VCaP (cell line): ENCODE measurements at regions not wholly inside any gene's neighbourhood (a gene's known extent, or its start where the extent isn't known, plus 50 kb on each side); places are given as distances from the start of the nearest gene placed in this dataset.

ENCODE experiments used
- H3K27ac ChIP-seq: fragments of 450-650 bp; 2 replicates; pipeline ENCODE4 v1.5.1; 2017
- TF ChIP-seq, protein P1 (sequence below): fragments of 450-650 bp; conservative IDR thresholded peaks from 2 replicates; pipeline ENCODE4 v1.5.1; 2017; ENCODE audit warnings: mild to moderate bottlenecking, moderate library complexity

- TF ChIP-seq, protein P1, sequence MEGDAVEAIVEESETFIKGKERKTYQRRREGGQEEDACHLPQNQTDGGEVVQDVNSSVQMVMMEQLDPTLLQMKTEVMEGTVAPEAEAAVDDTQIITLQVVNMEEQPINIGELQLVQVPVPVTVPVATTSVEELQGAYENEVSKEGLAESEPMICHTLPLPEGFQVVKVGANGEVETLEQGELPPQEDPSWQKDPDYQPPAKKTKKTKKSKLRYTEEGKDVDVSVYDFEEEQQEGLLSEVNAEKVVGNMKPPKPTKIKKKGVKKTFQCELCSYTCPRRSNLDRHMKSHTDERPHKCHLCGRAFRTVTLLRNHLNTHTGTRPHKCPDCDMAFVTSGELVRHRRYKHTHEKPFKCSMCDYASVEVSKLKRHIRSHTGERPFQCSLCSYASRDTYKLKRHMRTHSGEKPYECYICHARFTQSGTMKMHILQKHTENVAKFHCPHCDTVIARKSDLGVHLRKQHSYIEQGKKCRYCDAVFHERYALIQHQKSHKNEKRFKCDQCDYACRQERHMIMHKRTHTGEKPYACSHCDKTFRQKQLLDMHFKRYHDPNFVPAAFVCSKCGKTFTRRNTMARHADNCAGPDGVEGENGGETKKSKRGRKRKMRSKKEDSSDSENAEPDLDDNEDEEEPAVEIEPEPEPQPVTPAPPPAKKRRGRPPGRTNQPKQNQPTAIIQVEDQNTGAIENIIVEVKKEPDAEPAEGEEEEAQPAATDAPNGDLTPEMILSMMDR, result no peak
- H3K27ac ChIP-seq, result no peak overlapping the region
These were observed 370.9 kb downstream of the SH2D4B start for GRCh38 chr10:80908611-80909010.

- no peak overlapping the region for H3K27ac ChIP-seq
- TF ChIP-seq, protein P1, result no peak
These were observed 371.6 kb downstream of the SH2D4B start for GRCh38 chr10:80909254-80909653.

GRCh38 chr10:80917636-80918035 lies 379.9 kb downstream of the SH2D4B start:
- H3K27ac ChIP-seq, result no peak overlapping the region
- TF ChIP-seq, protein P1, result no peak

DNA sequence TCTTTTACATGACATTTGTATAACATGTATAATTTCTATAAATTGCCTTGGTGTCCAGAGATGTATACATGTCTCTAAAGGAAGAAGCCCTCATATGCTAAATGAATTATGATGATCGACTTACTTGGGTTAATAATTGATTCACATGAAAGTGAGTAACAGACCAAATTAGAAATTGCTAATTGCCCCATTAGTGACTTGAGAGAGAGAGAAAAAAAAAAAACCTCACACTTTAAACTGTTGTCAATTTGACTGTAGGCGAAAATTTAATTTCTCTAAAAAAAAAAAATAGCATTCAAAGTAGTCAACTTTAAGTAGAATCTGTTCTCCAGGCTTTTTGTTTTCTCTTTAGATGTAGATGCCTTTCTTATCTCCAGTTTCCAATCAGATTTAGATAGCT lies 383.3 kb downstream of the SH2D4B start:
- no peak overlapping the region for H3K27ac ChIP-seq
- TF ChIP-seq, protein P1, result no peak

- TF ChIP-seq, protein P1, result peak; percentile 82
- no peak overlapping the region for H3K27ac ChIP-seq
These were observed 386.6 kb downstream of the SH2D4B start for GRCh38 chr10:80924063-80924952.

DNA sequence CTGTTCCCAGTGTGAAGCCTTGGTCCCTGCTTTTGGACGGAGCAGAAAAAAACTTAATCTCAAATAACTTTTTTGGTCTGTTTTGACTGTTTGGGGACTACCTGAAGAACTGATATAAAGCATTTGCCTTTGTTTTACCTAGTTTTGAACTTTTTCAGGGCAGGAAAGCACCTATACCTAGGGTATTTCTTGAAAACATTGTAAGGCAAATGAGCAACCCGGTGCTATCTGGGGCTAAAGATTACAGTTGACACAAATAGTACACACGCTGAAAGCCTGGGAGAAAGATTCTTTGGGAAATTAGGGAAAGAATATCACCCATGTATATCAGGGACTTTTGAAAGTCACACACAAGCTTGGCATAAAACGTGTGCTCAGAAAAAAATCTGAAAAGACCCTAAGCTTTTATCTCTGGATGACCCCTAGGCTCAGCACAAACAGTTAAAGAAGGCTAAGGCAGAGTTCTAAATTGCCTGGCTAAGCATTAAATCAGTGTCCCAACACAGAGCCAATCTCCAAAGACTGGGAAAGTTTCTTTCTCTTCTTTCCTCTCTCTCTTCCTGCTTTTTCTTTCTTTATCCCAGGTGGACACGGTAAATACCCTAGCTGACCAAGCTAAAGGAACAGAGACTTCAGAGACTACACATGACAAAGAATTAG lies 389.8 kb downstream of the SH2D4B start:
- TF ChIP-seq, protein P1, result no peak
- no peak overlapping the region for H3K27ac ChIP-seq

- H3K27ac ChIP-seq, result no peak overlapping the region
- TF ChIP-seq, protein P1, result no peak
These were observed 401.2 kb downstream of the SH2D4B start for GRCh38 chr10:80938903-80939302.
